GM21619 (cell line): ENCODE measurements at regions not wholly inside any gene's neighbourhood (a gene's known extent, or its start where the extent isn't known, plus 50 kb on each side); places are given as distances from the start of the nearest gene placed in this dataset.

Source experiments
- ATAC-seq: cut with Tn5 transposase; IDR thresholded peaks from one replicate; pipeline ENCODE4 v1.9.1; 2021; ENCODE audit not compliant: unreplicated experiment

DNA sequence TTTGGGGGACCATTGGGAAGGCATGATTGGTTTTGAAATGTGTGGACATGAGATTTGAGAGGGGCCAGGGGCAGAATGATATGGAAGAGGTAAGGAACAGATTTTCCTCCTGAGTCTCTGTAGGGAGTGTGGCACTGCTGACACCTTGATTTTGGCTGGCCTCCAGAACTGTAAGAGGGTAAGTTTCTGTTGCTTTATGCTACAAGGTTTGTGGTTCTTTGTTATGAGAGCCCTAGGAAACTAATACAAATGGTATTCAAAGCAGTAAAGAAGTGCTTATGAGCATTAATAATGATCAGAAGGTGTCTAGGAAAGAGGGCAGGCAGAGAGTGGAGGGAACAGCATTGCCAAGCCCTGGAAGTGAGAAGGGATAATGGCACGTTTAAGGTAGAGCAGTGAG lies 574.3 kb upstream of the NXPH2 start:
- ATAC-seq: no peak

DNA sequence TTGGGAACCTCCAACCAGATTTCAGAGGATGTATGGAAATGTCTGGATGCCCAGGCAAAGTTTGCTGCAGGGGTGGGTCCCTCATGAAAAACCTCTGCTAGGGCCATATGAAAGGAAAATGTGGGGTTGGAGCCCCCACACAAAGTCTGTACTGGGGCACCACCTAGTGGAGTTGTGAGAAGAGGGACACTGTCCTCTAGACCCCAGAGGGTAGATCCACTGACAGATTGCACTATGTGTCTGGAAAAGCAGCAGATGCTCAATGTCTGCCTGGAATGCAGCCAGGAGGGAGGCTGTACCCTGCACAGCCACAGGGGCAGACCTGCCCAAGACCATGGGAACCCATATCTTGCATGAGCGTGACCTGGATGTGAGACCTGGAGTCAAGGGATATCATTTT lies 573.7 kb upstream of the NXPH2 start:
- no peak for ATAC-seq

DNA sequence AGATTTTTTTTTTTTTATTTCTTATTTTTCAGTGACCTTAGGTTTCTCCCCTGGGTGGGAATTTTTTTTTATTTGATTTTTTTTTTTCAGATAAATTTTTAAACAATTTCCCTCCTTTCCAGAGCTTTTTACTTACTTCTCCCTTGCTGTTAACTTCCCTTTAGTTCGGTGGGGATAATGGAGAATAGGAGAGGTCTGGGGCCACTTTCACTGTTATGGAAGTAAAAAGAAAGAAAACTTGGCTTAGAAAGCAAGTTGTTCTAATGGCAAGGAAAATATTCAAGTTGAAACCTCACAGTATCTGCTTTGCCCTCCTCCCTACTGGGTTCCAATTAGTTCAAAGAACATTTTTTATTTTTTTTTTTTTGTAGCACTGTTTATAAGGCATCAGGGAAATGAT lies 537.1 kb upstream of the NXPH2 start:
- no peak for ATAC-seq

DNA sequence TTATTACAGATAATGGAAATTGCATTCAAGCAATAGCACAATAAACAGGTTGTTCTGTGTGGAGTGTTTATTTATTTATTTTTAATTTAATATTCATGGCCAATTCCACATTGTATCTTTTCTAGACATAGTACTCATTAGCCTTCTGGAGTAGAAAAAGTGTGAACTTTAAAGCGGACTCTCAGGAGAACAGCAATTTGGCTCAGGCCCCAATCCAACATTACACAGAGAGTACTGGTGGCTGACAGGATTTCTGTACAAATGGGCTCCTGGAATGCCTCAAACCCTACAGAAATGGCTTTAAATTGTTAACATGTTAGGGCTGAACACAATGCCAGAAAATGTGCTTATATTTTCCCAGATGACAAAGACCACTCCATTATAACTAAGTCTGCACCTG lies 533.9 kb upstream of the NXPH2 start:
- ATAC-seq: no peak

DNA sequence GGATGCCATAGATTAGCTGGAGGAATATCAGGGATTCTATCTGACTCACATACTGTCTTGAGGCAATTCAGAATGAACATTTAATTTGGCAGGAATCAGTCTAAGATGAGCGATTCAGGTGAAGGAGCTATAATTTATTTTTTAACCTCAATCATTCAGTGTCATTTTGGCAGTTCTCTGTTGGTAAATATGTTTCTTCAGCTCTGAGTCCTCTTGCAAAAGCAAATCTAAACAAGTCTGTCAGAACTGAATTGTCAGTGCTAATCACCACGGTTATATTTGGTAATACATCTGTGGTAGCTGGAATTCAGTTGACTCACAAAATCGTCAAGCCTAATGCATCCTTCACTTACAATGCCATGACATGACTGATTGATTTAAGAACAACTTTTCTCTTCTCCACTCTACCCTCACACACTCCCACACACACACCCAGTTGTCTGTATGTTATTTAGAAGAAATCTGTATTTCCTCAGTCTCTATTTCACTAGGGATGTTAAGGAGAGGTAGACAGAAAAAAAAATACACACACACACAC lies 516.6 kb upstream of the NXPH2 start:
- ATAC-seq: no peak

DNA sequence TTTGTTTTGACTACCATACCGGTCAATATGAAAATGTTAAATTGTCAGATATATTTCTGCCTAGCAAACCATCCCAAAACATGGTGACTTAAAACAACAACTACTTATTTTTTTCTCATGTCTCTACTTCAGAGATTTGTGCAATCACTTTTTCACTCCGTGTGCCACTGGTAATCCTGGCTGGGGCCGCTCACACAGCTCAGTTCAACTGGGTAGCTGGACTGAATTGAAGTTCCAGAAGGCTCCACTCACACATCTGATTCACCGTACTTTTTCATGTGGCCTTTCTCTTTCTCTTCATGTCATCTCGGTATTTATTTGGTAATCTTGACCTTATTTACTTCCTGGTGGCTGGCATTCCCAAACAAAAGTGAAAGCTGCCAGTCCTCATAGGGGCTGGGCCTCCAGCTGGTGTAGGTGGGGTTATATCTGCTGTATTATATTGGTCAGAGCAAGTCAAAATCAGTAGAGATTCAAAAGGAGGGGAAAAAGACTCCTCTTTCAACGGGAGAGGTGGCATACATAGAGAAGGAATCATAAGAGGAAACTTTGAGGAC lies 513.9 kb upstream of the NXPH2 start:
- ATAC-seq: no peak

DNA sequence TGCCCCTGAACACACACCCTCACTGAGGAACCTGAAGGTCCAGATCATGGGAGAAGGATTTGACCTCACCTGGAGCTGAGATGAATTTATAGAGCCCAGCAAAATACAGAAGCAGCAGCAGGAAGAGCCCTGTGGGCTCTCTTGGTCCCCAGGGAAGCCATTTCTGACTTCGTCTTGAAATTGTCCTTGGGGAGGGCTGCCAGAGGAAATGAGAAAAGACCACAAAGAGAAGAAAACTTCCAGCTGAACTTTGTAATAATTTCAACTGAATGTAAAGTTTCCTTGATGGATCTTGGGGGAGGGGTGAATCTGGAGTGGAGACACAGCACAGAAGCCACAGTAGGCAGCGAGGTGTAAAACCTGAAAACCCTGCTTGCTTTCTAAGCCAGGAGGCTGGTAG lies 500.9 kb upstream of the NXPH2 start:
- ATAC-seq: no peak

DNA sequence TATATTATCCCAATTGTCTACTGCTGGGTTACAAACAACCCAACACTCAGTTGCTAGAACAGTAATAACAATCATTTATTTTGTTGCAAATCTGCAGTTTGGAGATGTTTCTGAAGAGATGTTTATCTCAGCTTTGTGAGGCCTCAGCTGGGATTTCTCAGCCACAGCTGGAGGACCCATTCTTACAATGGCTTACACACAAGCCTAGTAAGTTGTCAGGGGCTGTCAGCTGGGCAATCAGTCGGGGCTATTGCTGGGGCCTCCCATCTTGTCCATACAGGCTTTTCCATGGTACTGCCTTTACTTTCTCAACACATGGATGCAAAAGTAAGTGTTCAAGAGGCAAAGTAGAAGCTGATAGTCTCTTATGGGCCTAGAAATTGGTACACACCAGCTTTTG lies 491.7 kb upstream of the NXPH2 start:
- no peak for ATAC-seq

DNA sequence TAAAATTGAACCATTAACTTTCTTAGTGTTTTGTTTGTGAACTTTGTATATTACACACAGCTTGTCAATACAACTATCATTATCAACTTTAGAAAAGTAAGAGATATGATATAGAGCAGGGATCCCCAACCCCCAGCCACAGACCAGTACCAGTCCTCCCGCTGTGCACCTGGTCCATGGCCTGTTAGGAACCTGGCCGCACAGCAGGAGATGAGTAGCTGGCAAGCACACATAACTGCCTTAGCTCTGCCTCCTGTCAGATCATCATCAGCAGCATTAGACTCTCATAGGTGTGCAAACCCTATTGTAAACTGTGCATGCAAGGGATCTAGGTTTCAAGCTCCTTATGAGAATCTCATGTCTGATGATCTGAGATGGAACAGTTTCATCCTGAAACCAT lies 491.0 kb upstream of the NXPH2 start:
- no peak for ATAC-seq

DNA sequence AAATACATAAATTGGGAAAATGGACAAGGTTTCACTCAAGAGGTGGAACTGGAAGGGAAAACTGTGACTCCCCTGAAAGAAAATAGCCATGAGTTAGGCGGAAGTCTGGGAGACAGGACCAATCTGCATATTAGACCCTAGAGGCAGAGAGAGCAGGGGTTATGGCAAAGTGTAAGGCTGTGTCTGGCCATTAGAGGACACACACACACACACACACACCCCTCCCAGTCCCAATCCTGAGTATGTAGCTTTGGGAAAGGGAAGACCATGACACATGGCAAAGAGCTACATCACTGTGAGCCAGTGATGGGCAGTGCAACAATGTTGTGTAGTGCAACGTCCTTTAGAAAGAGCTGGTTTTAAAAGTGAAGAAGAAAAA lies 479.9 kb upstream of the NXPH2 start:
- ATAC-seq: no peak

DNA sequence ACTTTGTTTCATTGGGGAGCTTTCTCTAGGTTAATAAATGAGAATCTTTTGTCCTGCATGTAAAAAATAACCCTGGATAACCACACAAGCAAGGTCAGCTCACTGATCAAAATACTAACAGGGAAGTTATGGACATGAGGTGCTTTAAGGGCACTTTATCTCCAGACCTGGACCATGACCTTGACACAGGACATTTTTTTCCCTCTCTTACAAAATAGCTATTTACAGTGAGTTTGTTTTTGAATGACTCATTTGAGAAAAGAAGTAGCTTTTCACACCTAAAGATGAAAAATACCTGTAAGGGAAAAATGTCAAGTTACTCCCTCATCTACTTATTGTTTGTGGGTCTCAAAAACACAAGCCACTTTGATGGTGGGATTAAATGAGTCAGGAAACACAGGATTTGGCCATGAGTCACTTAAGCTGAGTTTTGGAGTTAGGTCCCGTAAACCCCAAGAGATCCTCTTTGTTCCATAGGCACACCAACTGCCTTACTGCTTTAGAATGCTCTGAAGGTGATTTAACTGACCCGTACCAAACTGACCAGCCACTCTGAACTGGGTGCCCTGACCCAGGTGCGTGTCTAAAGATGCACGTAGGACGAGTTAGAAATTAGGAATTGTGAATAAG lies 479.3 kb upstream of the NXPH2 start:
- ATAC-seq: no peak

DNA sequence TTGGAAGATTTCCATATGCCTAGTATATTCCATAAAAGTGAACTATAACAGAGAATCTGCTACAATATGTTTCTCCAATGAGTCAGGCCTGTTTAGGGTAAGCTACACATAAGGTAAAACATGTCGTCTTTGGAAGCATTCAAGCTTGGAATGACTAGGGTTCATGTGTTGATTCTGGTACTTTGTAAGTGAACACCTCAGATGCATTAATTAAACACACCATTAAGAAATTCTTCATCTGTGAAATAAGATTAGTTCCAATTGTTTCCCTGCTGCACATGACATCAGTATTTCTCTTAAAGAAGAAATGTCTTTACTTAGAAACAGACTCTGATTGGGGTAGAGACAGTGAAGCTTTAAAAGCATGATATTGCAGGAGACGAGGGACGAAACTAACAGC lies 461.1 kb upstream of the NXPH2 start:
- no peak for ATAC-seq

DNA sequence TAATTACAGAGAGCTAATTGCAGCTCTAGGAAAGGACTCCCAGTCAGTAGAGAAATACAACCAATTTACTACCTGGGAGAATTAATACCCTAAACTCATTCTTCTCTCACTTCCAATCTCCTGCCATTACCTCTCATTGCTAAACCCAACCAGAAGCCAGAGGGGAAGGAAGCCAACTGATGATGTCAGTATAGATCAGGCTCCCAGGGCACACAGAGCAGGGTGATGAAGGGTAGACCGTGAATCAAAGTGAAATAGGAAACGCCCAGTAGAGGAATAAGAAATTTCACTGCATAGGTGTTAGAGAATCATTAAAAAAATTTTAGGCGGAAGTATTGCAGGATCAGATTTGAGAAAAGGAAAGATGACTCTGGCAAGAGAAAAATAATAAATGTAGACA lies 456.8 kb upstream of the NXPH2 start:
- no peak for ATAC-seq

DNA sequence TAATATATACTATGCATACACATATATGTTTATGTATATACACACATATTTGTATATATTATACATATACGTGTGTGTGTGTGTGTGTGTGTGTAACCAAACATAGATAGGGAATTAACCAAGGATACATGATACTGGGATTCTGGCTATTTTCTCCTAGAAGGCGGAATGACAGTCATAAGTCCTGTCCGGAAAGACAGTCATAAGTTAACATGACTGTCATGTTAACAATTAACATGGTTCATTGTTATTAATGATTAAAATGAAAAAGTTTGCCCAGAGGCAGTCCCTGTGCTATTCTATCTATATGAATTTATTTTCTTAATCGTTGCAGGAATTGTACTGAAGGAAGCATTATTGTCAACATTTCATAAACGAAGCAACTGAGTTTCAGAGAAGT lies 450.7 kb upstream of the NXPH2 start:
- ATAC-seq: no peak

DNA sequence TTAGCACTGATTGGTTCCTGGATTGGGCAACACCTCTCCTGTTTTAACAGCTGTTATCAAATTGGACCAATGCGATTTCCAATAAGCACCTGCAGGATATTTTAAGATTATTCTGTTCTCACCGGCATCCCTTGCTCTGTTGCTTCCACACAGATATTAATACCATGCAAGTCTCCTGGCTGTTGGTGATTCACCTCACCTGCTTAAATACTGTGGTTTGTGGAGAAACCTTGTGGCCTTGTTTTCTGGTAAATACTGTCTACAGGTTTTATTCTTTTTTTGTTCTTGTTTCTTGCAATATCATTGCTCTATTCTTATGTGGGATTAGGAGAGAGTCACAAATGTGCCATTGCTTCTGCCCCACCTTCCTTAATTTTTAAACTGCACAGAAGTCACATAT lies 448.1 kb upstream of the NXPH2 start:
- no peak for ATAC-seq

DNA sequence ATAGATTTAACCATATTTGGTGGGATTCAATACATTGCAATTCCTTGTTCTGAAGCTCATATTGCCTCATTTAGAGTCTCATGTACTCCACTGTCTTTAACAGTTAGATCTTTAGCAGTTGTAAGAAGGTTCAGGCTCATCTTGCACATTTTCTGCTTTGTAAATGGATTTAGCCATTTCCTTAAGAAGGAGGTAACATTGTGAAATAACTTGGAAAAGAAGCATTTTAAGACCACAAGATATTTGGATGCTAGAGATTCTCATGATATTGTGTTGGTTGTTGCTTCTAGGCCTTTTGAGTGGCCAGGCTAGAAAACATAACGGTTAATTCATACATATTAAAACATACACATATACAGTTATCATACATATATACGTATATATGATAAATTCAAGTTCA lies 445.8 kb upstream of the NXPH2 start:
- ATAC-seq: no peak

DNA sequence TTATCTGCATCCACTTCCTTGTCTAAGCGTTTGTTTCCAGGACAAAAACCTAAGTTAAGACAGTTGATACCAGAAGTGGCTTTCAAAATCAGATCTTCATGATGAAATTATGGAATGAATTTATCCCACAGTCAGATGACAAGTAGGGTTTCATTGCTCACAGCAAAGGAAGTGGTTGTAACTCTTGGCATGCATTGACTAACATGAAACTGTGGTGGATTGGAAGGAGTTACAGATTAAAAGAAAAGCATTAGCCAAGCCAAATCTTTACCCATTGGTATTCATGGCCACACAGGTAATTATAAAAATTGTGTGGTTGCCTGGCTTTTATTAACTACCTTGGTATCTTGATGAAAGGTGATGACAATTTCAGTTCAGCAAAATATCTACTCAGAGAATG lies 438.0 kb upstream of the NXPH2 start:
- no peak for ATAC-seq

DNA sequence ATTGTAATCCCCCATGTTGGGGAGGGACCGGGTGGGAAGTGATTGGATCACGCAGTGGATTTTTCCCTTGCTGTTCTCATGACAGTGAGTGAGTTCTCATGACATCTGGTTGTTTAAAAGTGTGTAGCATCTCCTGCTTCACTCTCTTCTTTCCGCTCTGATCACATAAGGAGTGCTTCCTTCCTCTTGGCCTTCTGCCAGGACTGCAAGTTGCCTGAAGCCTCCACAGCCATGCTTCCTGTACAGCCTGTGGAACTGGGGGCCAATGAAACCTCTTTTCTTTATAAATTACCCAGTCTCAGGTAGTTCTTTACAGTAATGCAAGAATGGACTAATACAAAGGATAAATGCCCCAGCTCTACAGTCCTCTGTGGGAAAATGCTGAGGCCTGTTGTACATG lies 437.5 kb upstream of the NXPH2 start:
- no peak for ATAC-seq

DNA sequence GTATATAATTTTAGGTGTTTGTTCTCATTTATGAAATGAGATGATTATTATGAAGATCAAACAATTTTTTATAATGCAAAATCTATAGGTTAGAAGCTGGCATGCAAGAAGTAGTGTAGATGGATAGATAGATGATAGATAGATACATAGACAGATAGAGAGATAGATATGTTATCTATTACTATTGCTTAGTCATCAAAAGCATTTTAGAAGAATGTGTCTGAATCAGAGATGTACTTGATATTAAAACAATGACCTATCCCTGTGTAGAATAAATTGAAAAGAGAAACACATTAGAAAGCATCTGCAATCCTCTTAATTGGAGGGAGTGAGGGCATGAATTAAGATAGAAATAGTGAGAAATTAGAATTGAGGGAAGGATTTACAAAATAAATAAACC lies 436.2 kb upstream of the NXPH2 start:
- no peak for ATAC-seq

DNA sequence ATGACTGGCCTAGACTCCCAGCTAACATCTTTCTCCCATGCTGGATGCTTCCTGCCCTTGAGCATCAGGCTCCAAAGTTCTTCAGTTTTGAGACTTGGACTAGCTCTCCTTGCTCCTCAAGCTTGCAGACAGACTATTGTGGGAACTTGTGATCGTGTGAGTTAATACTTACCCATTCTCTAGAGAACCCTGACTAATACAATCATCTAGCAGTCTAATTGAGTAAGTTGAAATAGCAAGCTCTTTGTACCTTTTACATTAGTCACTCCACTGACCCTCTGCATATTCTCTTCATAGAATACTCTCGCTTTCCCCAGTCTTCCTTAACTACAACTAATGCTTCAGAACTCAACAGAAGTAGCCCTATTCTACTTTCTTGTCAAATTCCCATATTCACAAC lies 434.6 kb upstream of the NXPH2 start:
- no peak for ATAC-seq

DNA sequence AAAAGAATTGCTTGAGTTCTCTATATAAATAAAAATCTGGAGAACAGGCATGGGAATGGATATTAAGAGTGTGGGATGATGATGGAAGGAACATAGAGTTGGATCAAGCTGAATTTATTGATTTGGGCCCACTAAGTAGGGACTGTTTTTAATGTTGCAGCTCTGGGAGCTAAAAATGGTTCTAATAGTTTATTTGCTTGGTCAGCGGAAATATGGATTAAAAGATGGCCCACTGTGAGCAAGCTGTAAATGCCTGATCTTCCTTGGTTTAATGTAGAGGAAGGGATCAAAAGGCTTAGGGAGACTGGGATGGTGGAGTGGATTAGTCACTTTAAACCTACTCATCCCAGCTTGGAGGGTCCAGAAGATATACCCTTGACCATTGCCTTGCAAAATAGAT lies 429.4 kb upstream of the NXPH2 start:
- no peak for ATAC-seq

DNA sequence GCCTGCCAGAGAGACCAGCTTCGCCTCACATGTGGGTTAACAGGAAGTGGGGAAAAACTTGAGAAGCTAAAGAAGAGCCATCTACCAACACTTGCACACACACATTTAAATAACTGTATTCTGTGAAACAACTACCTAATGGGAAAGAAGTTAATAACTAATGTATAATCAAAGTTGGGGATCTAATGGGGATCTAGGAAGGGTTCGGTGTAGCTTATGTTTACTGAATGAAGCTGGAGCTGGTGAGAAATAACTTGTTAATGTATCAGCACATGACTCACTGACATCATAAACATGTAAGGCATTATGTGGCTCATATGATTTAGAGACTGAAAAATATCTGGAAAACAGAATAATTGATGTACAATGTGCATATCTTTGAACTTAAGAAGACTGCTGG lies 421.3 kb upstream of the NXPH2 start:
- ATAC-seq: no peak

DNA sequence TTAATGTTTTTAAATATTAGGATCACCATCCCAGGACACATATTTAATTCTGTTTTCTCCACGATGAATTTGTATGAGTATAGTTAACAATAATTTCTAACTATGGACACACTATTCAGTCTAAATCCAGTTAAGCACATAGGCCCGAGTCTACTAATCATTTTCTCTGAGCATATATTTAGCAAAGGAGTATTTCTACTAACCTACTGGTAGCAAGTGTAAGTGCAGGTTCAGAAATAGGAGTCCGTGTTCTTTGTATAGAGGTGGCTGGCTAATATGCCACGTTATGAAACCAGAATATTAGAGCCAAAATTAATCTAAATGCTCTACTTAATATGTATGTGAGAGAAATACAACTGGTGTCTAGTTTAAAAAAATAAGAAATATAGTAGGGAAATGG lies 416.6 kb upstream of the NXPH2 start:
- ATAC-seq: no peak
